K562 (cell line): ENCODE measurements at regions not wholly inside any gene's neighbourhood (a gene's known extent, or its start where the extent isn't known, plus 50 kb on each side); places are given as distances from the start of the nearest gene placed in this dataset.
A peak's percentile ranks its signal among the peaks of the same experiment; 100 is the strongest.

Experiments
- ATAC-seq: fragments of 200-7000 bp; cut with Tn5 transposase; 3 replicates; pipeline ENCODE4 v1.9.1; 2020; ENCODE audit warnings: moderate library complexity
- BruUV-seq: library from RNA; stranded (reverse); fragments of 400-500 nt; replicated peaks from 2 replicates; lab custom pipeline; 2021; lab: Mats Ljungman, UMichigan
- CTCF ChIA-PET: fragments of 300-600 bp; formaldehyde crosslinking; extraction: SDS; loops from one replicate; lab custom pipeline; 2021; ENCODE audit warnings: low intra/inter-chr PET ratio; lab: Yijun Ruan, JAX
- POLR2A ChIA-PET: fragments of 300-600, 350-650 bp; sonication (Branson Sonifier 250); formaldehyde crosslinking; extraction: SDS; loops from one replicate; lab custom pipeline; 2021; ENCODE audit warnings: antibody characterized with exemption, inconsistent platforms; lab: Yijun Ruan, JAX
- DNase-seq, 4 experiments: peaks; one replicate each; pipeline versions ENCODE4 v3.0.0 to v3.0.0-alpha.2; 2011 to 2018; ENCODE audit warnings: low spot score in 3 of 4, mixed read lengths in 3 of 4; ENCODE audit errors: extremely low read depth in 1 of 4
- FAIRE-seq: peaks from 2 replicates; lab custom pipeline; 2011; peaks lifted over from hg19 to GRCh38; lab: Jason Lieb, UNC
- H2AFZ ChIP-seq: 2 replicates; pipeline ENCODE4 v1.6.0; 2011; ENCODE audit warnings: low read depth, low read length, control low read depth, inconsistent platforms
- H3K27ac ChIP-seq: fragments of 200-600 bp; 3 replicates; pipeline ENCODE4 v1.8.0; 2011; ENCODE audit warnings: low read depth, mild to moderate bottlenecking, control low read depth, inconsistent platforms, low read length, moderate library complexity, mixed read lengths; ENCODE audit errors: extremely low read depth
- H3K27me3 ChIP-seq, 2 experiments: fragments of 300-600 bp in 1 of 2; 2 replicates in 1 of 2; 3 replicates in 1 of 2; pipeline versions ENCODE4 v1.6.0 to v1.8.0; 2011; ENCODE audit warnings: inconsistent platforms in 2 of 2, low read length in 2 of 2, mild to moderate bottlenecking in 1 of 2, mixed read lengths in 1 of 2, moderate library complexity in 1 of 2; ENCODE audit not compliant: control insufficient read depth in 2 of 2, insufficient read depth in 2 of 2
- H3K36me3 ChIP-seq: fragments of 300-600 bp; 3 replicates; pipeline ENCODE4 v1.8.0; 2011; ENCODE audit warnings: mild to moderate bottlenecking, low read length, inconsistent platforms; ENCODE audit not compliant: control insufficient read depth, insufficient read depth
- H3K4me1 ChIP-seq, 2 experiments: fragments of 200-600 bp in 1 of 2; replicated peaks in 1 of 2; 2 replicates in 1 of 2; 3 replicates in 1 of 2; pipeline versions ENCODE4 v1.5.1 to v1.8.0; 2011; ENCODE audit warnings: inconsistent platforms in 2 of 2, low read length in 2 of 2, mild to moderate bottlenecking in 1 of 2, mixed read lengths in 1 of 2, moderate library complexity in 1 of 2; ENCODE audit not compliant: control insufficient read depth in 2 of 2, insufficient read depth in 2 of 2
- H3K4me2 ChIP-seq: 2 replicates; pipeline ENCODE4 v1.6.1; 2011; ENCODE audit warnings: low read length, control low read depth, inconsistent platforms, mixed read lengths; ENCODE audit not compliant: insufficient read depth
- H3K4me3 ChIP-seq: fragments of 200-600 bp; sonication (generic), shearing (Covaris generic); 2 replicates; pipeline ENCODE4 v1.5.1; 2016; ENCODE audit warnings: control low read depth, inconsistent platforms
- H3K79me2 ChIP-seq: fragments of 200-600 bp; 3 replicates; pipeline ENCODE4 v1.8.0; 2011; ENCODE audit warnings: low read length, inconsistent platforms; ENCODE audit not compliant: control insufficient read depth, insufficient read depth
- H3K9ac ChIP-seq, 2 experiments: 2 replicates each; pipeline versions ENCODE4 v1.6.0 to v1.6.1; 2011; ENCODE audit warnings: low read depth in 2 of 2, low read length in 2 of 2, control low read depth in 1 of 2, inconsistent platforms in 1 of 2, mild to moderate bottlenecking in 1 of 2, mixed read lengths in 1 of 2; ENCODE audit not compliant: insufficient read depth in 1 of 2
- H3K9me1 ChIP-seq: one replicate; pipeline ENCODE4 v1.6.0; 2011; ENCODE audit warnings: inconsistent platforms, mild to moderate bottlenecking, low read length, moderate library complexity; ENCODE audit not compliant: control insufficient read depth, insufficient read depth
- H3K9me3 ChIP-seq: replicated peaks from 2 replicates; pipeline ENCODE4 v1.5.1; 2011; ENCODE audit warnings: low read depth, low read length, inconsistent platforms; ENCODE audit not compliant: control insufficient read depth, insufficient read depth
- H4K20me1 ChIP-seq: replicated peaks from 2 replicates; pipeline ENCODE4 v1.6.1; 2011; ENCODE audit warnings: low read length, inconsistent platforms, mixed read lengths; ENCODE audit not compliant: control insufficient read depth, insufficient read depth
- ARID1B ChIP-seq: fragments of 450-650 bp; IDR thresholded peaks from 2 replicates; pipeline ENCODE4 v1.6.1; 2016; ENCODE audit warnings: antibody characterized with exemption, mild to moderate bottlenecking, inconsistent platforms
- ETV5 ChIP-seq: sonication (generic); formaldehyde crosslinking; IDR thresholded peaks from 2 replicates; pipeline ENCODE4 v1.4.0; 2020; ENCODE audit warnings: low read depth, mild to moderate bottlenecking, missing genetic modification reagents
- HDAC3 ChIP-seq: fragments of 450-650 bp; IDR thresholded peaks from 2 replicates; pipeline ENCODE4 v1.6.1; 2018; ENCODE audit warnings: borderline replicate concordance, mild to moderate bottlenecking, moderate library complexity; ENCODE audit not compliant: partially characterized antibody
- KLF6 ChIP-seq: fragments of 250-450 bp; sonication (Bioruptor Pico); IDR thresholded peaks from 2 replicates; pipeline ENCODE4 v1.4.0; 2020; ENCODE audit warnings: mild to moderate bottlenecking, moderate library complexity, borderline replicate concordance
- PRPF4 ChIP-seq: fragments of 200-400 bp; formaldehyde crosslinking; IDR thresholded peaks from one replicate; pipeline ENCODE4 v1.6.1; 2017; ENCODE audit warnings: low read length, low read depth, mild to moderate bottlenecking; ENCODE audit not compliant: insufficient read depth, poor library complexity, severe bottlenecking
- PTRF ChIP-seq: fragments of 450-650 bp; IDR thresholded peaks from 2 replicates; pipeline ENCODE4 v1.6.1; 2016; ENCODE audit warnings: mild to moderate bottlenecking, missing genetic modification characterization, missing compliant biosample characterization
- PURB ChIP-seq: sonication (generic); formaldehyde crosslinking; IDR thresholded peaks from 2 replicates; pipeline ENCODE4 v1.9.0; 2021; ENCODE audit warnings: low read depth, mild to moderate bottlenecking, missing genetic modification reagents
- RAD21 ChIP-seq, 2 experiments: fragments of 250-450 bp in 1 of 2; fragments of 450-650 bp in 1 of 2; sonication (Bioruptor Pico) in 1 of 2; formaldehyde crosslinking in 1 of 2; IDR thresholded peaks in 1 of 2; conservative IDR thresholded peaks in 1 of 2; 2 replicates each; pipeline versions ENCODE4 v1.4.0 to v1.8.0; 2020 to 2022; ENCODE audit warnings: mild to moderate bottlenecking in 2 of 2, moderate library complexity in 1 of 2
- SMC3 ChIP-seq: conservative IDR thresholded peaks from 2 replicates; pipeline ENCODE4 v1.6.1; 2011; ENCODE audit warnings: low read depth, low read length, improper control_type of control experiment; ENCODE audit not compliant: insufficient read depth
- SREBF1 ChIP-seq: fragments of 150-350 bp; IDR thresholded peaks from 2 replicates; pipeline ENCODE4 v1.6.1; 2014; ENCODE audit warnings: antibody characterized with exemption, low read depth, low read length, borderline replicate concordance
- ZNF316 ChIP-seq: fragments of 450-650 bp; IDR thresholded peaks from 2 replicates; pipeline ENCODE4 v1.6.1; 2016
- WGBS: fragments of 100-300 bp; shearing (Covaris generic); methylation state at CpG from one replicate; pipeline ENCODE4 v1.1.6; 2016; ENCODE audit warnings: low coverage, mixed read lengths; ENCODE audit not compliant: insufficient coverage; ENCODE audit errors: missing lambda C conversion rate; 5-methylcytosine and 5-hydroxymethylcytosine counted together
- in situ Hi-C: fragments of 300-500 bp; cut with MboI; formaldehyde crosslinking; loops from 4 replicates; pipeline ENCODE4 v1.15.0; 2018; ENCODE audit warnings: inconsistent platforms, mixed read lengths
- intact Hi-C: fragments of 100-400 bp; cut with micrococcal nuclease; formaldehyde crosslinking; loops from 2 replicates; pipeline ENCODE4 v1.14.2; 2022
- TF ChIP-seq, protein P1 (sequence below): fragments of 200-800 bp; sonication (Bioruptor generic); IDR thresholded peaks from 2 replicates; pipeline ENCODE4 v1.6.1; 2017; ENCODE audit warnings: missing genetic modification characterization, missing compliant biosample characterization
- TF ChIP-seq, protein P2 (sequence below): sonication (generic); formaldehyde crosslinking; IDR thresholded peaks from 2 replicates; pipeline ENCODE4 v1.9.0; 2022; ENCODE audit warnings: mild to moderate bottlenecking, missing genetic modification reagents
- TF ChIP-seq, protein P3 (sequence below): fragments of 250-450 bp; sonication (Bioruptor Pico); IDR thresholded peaks from 2 replicates; pipeline ENCODE4 v1.8.0; 2022; ENCODE audit warnings: moderate library complexity, mild to moderate bottlenecking, inconsistent platforms

DNA sequence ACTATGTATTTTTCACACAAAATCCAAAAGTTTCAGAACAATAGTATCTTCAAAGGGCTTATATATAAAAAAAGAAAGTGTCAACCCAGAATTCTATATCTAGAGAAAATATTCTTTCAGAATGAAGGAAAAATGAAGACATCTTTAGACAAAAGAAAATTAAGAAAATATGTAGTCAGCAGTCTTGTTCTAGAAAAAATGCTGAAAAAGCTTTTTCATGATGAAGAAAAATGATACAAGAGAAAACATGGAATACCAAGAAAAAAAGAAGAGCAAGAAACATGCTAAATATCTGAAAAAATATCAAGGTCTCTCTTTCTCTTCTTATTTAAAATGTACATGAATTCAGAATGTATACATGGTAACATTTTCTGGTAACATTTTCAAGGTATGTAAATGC lies 816.8 kb upstream of the FAT3 start:
- intact Hi-C loops, result no loop called here
- DNase-seq, result no peak
- H3K27ac ChIP-seq, result no peak overlapping the region
- ChIA-PET CTCF (no interaction called here), POLR2A (no interaction called here)
- H3K36me3 ChIP-seq, result no peaks in the 10 kb centered on the region
- no peak for ATAC-seq
- H3K4me1 ChIP-seq, result no peaks in the 10 kb centered on the region
- H3K79me2 ChIP-seq, result no peaks in the 10 kb centered on the region
- no peaks in the 10 kb centered on the region for H4K20me1 ChIP-seq
- no peak for FAIRE-seq
- in situ Hi-C loops, result no loop called here
- H3K9me3 ChIP-seq, result no peaks in the 10 kb centered on the region
- H3K9ac ChIP-seq, result no peak overlapping the region
- no peak overlapping the region for H3K4me2 ChIP-seq
- no peaks in the 10 kb centered on the region for H3K27me3 ChIP-seq
- BruUV-seq, result no TSS peak
- H3K9me1 ChIP-seq, result no peaks in the 10 kb centered on the region
- H2AFZ ChIP-seq, result no peak overlapping the region
- no peak overlapping the region for H3K4me3 ChIP-seq
- peak; percentile 64 for TF ChIP-seq ZNF316
- TF ChIP-seq PRPF4, result no peak

DNA sequence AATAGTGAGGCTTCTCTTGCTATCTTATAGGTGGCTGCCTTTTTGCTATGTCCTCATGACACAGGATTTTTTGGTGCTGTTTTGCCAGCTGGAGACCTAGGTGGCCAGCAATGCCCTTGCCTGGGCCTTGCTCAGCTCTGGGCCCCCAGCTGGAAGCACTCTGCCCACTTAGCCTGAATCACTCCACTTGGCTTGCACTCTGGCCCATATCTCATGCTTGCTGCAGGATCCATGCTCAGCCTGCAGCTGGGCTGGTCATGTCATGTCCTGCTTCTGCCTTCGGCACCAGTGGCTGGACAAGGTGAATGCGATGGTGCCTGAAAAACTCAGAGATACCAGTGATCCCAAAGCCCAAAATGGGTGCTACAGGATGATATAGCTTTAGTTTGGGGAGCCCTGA lies 818.6 kb upstream of the FAT3 start:
- H3K9ac ChIP-seq, result no peak overlapping the region
- 0% methylated on average over 1 of the region's 2 CpGs for WGBS
- ChIA-PET CTCF (no interaction called here), POLR2A (no interaction called here)
- H3K36me3 ChIP-seq, result no peaks in the 10 kb centered on the region
- no peak overlapping the region for H3K27ac ChIP-seq
- no TSS peak for BruUV-seq
- intact Hi-C loops, result no loop called here
- H3K27me3 ChIP-seq, result no peaks in the 10 kb centered on the region
- no peaks in the 10 kb centered on the region for H3K4me1 ChIP-seq
- no peaks in the 10 kb centered on the region for H4K20me1 ChIP-seq
- no peak for ATAC-seq
- no peak for DNase-seq
- H3K79me2 ChIP-seq, result no peaks in the 10 kb centered on the region
- no peak overlapping the region for H3K4me3 ChIP-seq
- in situ Hi-C loops, result no loop called here
- H3K9me1 ChIP-seq, result no peaks in the 10 kb centered on the region
- FAIRE-seq, result no peak
- H3K9me3 ChIP-seq, result no peaks in the 10 kb centered on the region
- H3K4me2 ChIP-seq, result no peak overlapping the region
- no peak overlapping the region for H2AFZ ChIP-seq
- TF ChIP-seq KLF6 (CRISPR knock-in tag) (no peak), ETV5 (CRISPR knock-in tag) (no peak), PURB (no peak), HDAC3 (no peak), SREBF1 (no peak), RAD21 (CRISPR knock-in tag; conservative IDR thresholded peaks at IDR 0.05 in 1 of 2, IDR thresholded peaks at IDR 0.05 in 1 of 2) (no peak), ARID1B (no peak), SMC3 (no peak), PTRF (tag) (no peak)
- TF ChIP-seq, protein P1, sequence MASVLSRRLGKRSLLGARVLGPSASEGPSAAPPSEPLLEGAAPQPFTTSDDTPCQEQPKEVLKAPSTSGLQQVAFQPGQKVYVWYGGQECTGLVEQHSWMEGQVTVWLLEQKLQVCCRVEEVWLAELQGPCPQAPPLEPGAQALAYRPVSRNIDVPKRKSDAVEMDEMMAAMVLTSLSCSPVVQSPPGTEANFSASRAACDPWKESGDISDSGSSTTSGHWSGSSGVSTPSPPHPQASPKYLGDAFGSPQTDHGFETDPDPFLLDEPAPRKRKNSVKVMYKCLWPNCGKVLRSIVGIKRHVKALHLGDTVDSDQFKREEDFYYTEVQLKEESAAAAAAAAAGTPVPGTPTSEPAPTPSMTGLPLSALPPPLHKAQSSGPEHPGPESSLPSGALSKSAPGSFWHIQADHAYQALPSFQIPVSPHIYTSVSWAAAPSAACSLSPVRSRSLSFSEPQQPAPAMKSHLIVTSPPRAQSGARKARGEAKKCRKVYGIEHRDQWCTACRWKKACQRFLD (CRISPR knock-in tag), result no peak
- TF ChIP-seq, protein P2, sequence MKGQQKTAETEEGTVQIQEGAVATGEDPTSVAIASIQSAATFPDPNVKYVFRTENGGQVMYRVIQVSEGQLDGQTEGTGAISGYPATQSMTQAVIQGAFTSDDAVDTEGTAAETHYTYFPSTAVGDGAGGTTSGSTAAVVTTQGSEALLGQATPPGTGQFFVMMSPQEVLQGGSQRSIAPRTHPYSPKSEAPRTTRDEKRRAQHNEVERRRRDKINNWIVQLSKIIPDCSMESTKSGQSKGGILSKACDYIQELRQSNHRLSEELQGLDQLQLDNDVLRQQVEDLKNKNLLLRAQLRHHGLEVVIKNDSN, result no peak
- TF ChIP-seq, protein P3, sequence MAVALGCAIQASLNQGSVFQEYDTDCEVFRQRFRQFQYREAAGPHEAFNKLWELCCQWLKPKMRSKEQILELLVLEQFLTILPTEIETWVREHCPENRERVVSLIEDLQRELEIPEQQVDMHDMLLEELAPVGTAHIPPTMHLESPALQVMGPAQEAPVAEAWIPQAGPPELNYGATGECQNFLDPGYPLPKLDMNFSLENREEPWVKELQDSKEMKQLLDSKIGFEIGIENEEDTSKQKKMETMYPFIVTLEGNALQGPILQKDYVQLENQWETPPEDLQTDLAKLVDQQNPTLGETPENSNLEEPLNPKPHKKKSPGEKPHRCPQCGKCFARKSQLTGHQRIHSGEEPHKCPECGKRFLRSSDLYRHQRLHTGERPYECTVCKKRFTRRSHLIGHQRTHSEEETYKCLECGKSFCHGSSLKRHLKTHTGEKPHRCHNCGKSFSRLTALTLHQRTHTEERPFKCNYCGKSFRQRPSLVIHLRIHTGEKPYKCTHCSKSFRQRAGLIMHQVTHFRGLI (CRISPR knock-in tag), result no peak
